ENCODE measurements at regions not wholly inside any gene's neighbourhood (a gene's known extent, or its start where the extent isn't known, plus 50 kb on each side); places are given as distances from the start of the nearest gene placed in this dataset.

DNA sequence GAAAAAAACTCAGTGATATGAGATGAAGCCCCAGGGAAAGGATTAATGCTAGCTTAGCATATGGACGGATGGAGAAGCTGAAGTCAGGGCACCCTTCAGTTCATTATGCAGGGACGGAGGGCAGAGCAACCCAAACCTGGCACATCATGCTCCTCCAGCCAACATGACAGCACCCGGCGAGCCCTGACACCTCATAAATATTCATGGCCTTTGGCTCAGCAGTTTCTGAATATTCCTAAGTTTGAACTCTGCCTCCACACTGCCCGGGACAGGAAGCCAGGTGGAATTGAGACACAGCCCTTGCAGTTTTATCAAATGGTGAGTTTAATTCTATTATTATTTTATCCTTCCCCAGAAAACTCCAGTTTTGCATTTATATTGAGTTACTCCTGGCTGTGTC, 87.3 kb upstream of the SH3BP4 start:
- Histone ChIP-seq H3K4me3 (ENCODE audit: control insufficient read depth in 2 of 3, extremely low read depth in 1 of 3, insufficient read depth in 2 of 3, low read depth in 1 of 3, low read length in 3 of 3) (no peak overlapping the region), H3K27me3 (ENCODE audit: control insufficient read depth, extremely low read depth, insufficient read depth, low read length) (no peaks in the 10 kb centered on the region), H3K36me3 (ENCODE audit: control insufficient read depth in 2 of 2, extremely low read depth in 1 of 2, insufficient read depth in 2 of 2, low read length in 2 of 2) (no peaks in the 10 kb centered on the region), H2AFZ (ENCODE audit: control insufficient read depth, low read length) (no peak overlapping the region), H3K9me3 (ENCODE audit: control insufficient read depth, low read depth, low read length) (no peaks in the 10 kb centered on the region), H3K9ac (ENCODE audit: control insufficient read depth, extremely low read depth, insufficient read depth, low read length) (no peak overlapping the region), H4K20me1 (ENCODE audit: control insufficient read depth, extremely low read depth, insufficient read depth, low read length) (no peaks in the 10 kb centered on the region), H3K4me1 (ENCODE audit: control insufficient read depth, extremely low read depth, insufficient read depth, low read length) (peaks cover 25% of the 10 kb centered on the region), H3K9me1 (ENCODE audit: control insufficient read depth, extremely low read depth, insufficient read depth, low read length) (no peaks in the 10 kb centered on the region), H3K79me2 (ENCODE audit: control insufficient read depth, insufficient read depth, low read length) (no peaks in the 10 kb centered on the region), H3K27ac (ENCODE audit: control insufficient read depth, insufficient read depth, low read length) (no peak overlapping the region), H3K4me2 (ENCODE audit: control insufficient read depth, extremely low read depth, insufficient read depth, low read depth, low read length) (no peak overlapping the region)
- no peak for FAIRE-seq
- dilution Hi-C loops (cut with MboI; ENCODE audit: extremely low pct_ligation_motif_present, low sequenced_read_pairs) = no loop called here
- DNase-seq (ENCODE audit: low read depth, low spot score) = no peak
- TF ChIP-seq EZH2 (IDR thresholded peaks at IDR 0.05; ENCODE audit: low read length) = no peak
- TF ChIP-seq, protein P1, sequence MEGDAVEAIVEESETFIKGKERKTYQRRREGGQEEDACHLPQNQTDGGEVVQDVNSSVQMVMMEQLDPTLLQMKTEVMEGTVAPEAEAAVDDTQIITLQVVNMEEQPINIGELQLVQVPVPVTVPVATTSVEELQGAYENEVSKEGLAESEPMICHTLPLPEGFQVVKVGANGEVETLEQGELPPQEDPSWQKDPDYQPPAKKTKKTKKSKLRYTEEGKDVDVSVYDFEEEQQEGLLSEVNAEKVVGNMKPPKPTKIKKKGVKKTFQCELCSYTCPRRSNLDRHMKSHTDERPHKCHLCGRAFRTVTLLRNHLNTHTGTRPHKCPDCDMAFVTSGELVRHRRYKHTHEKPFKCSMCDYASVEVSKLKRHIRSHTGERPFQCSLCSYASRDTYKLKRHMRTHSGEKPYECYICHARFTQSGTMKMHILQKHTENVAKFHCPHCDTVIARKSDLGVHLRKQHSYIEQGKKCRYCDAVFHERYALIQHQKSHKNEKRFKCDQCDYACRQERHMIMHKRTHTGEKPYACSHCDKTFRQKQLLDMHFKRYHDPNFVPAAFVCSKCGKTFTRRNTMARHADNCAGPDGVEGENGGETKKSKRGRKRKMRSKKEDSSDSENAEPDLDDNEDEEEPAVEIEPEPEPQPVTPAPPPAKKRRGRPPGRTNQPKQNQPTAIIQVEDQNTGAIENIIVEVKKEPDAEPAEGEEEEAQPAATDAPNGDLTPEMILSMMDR (optimal IDR thresholded peaks at IDR 0.05 in 1 of 3, IDR thresholded peaks at IDR 0.05 in 1 of 3, conservative IDR thresholded peaks at IDR 0.05 in 1 of 3; ENCODE audit: extremely low read depth in 1 of 3, insufficient read depth in 2 of 3, low read length in 3 of 3) = no peak

GRCh38 chr2:234863043-234863934, 88.5 kb upstream of the SH3BP4 start:
- Histone ChIP-seq H3K27me3 (ENCODE audit: control insufficient read depth, extremely low read depth, insufficient read depth, low read length) (no peaks in the 10 kb centered on the region), H3K27ac (ENCODE audit: control insufficient read depth, insufficient read depth, low read length) (peak overlapping the region; percentile 11), H3K36me3 (ENCODE audit: control insufficient read depth in 2 of 2, extremely low read depth in 1 of 2, insufficient read depth in 2 of 2, low read length in 2 of 2) (no peaks in the 10 kb centered on the region), H3K9me1 (ENCODE audit: control insufficient read depth, extremely low read depth, insufficient read depth, low read length) (no peaks in the 10 kb centered on the region), H3K9me3 (ENCODE audit: control insufficient read depth, low read depth, low read length) (no peaks in the 10 kb centered on the region), H3K79me2 (ENCODE audit: control insufficient read depth, insufficient read depth, low read length) (no peaks in the 10 kb centered on the region), H3K9ac (ENCODE audit: control insufficient read depth, extremely low read depth, insufficient read depth, low read length) (peak overlapping the region; percentile 24), H3K4me2 (ENCODE audit: control insufficient read depth, extremely low read depth, insufficient read depth, low read depth, low read length) (peak overlapping the region; percentile 48), H4K20me1 (ENCODE audit: control insufficient read depth, extremely low read depth, insufficient read depth, low read length) (no peaks in the 10 kb centered on the region), H3K4me1 (ENCODE audit: control insufficient read depth, extremely low read depth, insufficient read depth, low read length) (peaks cover 27% of the 10 kb centered on the region), H3K4me3 (ENCODE audit: control insufficient read depth in 2 of 3, extremely low read depth in 1 of 3, insufficient read depth in 2 of 3, low read depth in 1 of 3, low read length in 3 of 3) (no peak overlapping the region), H2AFZ (ENCODE audit: control insufficient read depth, low read length) (peak overlapping the region; percentile 54)
- dilution Hi-C loops (cut with MboI; ENCODE audit: extremely low pct_ligation_motif_present, low sequenced_read_pairs) = no loop called here
- DNase-seq (ENCODE audit: low read depth, low spot score) (peak; percentile 44), FAIRE-seq (peak; percentile 69)
- TF ChIP-seq, protein P1 (optimal IDR thresholded peaks at IDR 0.05 in 1 of 3, IDR thresholded peaks at IDR 0.05 in 1 of 3, conservative IDR thresholded peaks at IDR 0.05 in 1 of 3; ENCODE audit: extremely low read depth in 1 of 3, insufficient read depth in 2 of 3, low read length in 3 of 3) = no peak
- TF ChIP-seq EZH2 (IDR thresholded peaks at IDR 0.05; ENCODE audit: low read length) = no peak

Measured in keratinocyte (primary cell).